ENCODE measurements at regions not wholly inside any gene's neighbourhood (a gene's known extent, or its start where the extent isn't known, plus 50 kb on each side); places are given as distances from the start of the nearest gene placed in this dataset.

- DNase-seq, result no peak
Measured at GRCh38 chr4:117447925-117448324, 362.5 kb upstream of the TRAM1L1 start.

DNA sequence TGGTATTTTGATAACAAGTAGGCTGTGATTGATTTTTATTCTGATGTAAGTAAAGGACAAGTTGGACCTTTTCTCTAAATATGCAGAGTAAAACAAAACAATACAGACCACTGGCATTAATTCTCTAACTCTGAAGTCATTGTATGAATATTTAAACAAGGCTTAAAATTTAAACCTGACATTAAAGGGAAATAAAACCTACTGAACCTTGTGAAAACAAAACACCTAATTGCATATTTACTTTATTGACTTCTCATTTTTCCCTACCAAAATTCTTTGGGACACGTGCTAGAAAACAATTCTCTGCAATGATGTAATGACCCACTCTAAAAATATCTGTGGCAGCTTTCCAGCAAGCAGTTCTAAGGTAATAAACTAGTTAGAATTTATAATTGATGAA is 369.7 kb upstream of the TRAM1L1 start:
- peak; percentile 23 for DNase-seq

GRCh38 chr4:117466388-117466787 is 381.0 kb upstream of the TRAM1L1 start:
- peak; percentile 1 for DNase-seq

GRCh38 chr4:117467404-117467803 is 382.0 kb upstream of the TRAM1L1 start:
- DNase-seq, result no peak

DNA sequence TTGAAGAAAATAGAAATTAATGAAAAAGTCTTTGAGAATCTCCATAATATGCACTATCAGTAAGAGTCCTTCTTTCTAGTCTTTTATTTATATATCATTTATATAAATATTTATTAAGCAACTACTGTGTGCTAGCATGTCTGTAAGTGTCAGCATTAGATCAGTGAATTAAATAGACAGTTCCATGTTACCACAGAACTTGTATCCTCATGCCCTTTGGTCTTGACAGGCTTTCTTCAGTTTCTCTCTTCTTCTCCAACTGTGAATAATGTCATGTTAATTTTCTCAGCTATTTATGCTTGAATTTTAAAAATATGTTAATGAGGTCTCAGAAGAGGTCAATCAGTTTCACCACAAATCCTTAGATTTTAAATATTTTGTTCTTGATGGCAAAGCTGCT is 389.6 kb upstream of the TRAM1L1 start:
- DNase-seq, result no peak

DNA sequence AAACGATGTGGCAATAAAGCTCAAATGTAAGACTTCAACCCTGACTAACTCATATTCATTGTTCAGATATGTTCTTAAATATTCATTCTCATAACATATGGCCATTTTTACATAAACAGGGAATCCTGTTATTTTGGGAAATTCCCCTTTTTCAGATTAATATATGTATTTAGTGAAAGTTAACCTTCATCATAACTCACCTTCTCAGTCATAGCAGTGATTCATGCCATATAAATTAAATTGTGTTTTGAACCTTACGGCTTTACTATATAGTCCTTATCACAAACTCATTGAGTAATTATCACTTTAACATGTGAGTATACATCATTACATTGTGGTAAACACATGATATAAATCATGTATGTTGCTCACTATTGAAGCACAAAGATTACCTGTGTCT is 392.5 kb upstream of the TRAM1L1 start:
- DNase-seq, result no peak

GRCh38 chr4:117478702-117479101 is 393.3 kb upstream of the TRAM1L1 start:
- DNase-seq, result peak; percentile 4

DNA sequence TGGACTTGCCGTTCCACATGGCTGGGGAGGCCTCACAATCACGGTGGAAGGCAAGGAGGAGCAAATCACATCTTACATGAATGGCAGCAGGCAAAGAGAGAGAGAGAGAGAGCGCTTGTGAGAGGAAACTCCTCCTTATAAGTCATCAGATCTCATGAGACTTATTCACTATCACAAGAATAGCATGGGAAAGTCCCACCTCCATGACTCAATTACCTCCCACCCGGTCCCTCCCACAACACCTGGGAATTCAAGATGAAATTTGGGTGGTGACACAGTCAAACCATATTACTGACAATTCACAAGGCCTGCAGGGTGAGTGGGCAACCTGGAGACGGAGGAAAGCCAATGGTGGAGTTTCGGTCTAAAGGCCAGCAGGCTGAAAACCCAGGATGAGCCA is 394.3 kb upstream of the TRAM1L1 start:
- DNase-seq, result no peak

DNA sequence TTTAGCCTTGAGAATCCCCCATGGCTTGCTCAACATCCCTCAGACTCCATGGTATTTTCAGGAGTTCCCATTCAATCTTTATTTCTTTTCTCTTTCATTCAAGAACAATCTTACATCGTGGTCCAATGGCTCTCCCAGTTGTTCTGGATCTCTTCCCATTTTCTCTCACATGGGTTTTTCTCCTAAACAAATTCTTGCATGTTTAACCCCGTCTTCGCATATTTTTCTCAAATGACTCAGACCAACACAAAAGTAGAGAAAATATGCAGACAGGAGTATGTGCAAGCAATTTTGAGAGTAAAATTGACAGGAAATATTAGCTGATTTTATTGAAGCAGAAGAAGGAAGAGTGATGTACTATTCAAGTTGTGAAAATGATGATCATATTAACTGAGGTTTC is 396.4 kb upstream of the TRAM1L1 start:
- no peak for DNase-seq

GRCh38 chr4:117488692-117489091 is 403.3 kb upstream of the TRAM1L1 start:
- no peak for DNase-seq

- DNase-seq, result no peak
Measured at GRCh38 chr4:117489107-117489506, 403.7 kb upstream of the TRAM1L1 start.

GRCh38 chr4:117491516-117491915 is 406.1 kb upstream of the TRAM1L1 start:
- DNase-seq, result peak; percentile 90

- no peak for DNase-seq
Measured at GRCh38 chr4:117495802-117496201, 410.4 kb upstream of the TRAM1L1 start.

GRCh38 chr4:117512414-117512813 is 427.0 kb upstream of the TRAM1L1 start:
- peak; percentile 69 for DNase-seq

DNA sequence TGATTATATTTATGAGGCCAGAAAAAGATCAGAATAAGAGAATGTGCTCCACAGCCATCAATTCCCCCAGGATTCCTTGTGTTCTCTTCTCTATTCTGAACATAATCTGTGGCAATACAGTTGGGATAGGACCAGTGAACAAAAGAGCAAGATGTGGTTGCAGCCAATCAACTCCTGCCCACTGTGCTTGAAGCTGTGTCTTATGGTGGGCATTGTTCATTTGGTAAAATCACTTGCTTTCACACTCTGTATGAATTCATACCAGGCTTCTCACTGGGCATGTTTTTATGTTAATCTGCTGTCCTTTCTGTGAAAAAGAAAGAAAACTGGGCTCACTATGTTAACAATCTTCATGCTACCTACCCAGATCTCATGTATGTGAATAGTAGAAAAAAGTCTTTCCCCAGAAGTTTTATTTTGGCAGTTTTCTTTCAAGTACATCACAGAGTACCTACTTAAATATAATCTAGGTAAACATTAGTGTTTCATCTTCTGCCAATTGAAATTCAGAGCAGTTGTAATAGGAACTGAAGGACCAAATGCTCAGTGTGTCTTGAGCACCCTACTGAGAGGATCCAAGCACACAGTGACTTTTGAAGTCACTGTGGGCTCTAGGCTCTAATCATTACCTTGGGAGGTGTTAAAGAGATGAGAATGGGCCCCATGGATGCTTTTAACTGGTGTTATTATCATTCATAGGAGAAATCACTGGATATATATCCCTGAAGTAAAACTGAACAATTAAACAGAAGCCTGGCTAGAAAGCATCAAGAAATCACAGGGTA is 429.2 kb upstream of the TRAM1L1 start:
- DNase-seq, result peak; percentile 66

DNA sequence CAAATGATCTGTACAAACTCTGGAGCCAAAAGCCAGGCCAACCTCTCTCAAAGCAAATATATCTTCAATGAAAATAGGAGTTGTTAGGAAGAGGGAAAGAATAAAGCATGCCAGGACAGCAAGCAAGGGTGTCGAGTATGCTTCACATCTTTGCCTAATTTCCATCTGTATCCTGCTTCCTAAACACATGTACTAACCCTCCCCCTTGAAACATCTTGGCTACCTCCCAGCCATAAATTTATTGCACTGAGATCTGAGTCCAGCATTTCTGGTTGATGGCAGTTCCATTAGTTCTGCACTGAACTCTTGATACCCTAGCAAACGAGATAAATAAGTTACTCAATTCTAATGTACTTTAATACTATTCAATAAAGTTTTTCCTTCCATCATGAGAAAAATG is 430.5 kb upstream of the TRAM1L1 start:
- no peak for DNase-seq

GRCh38 chr4:117527601-117528000 is 442.2 kb upstream of the TRAM1L1 start:
- no peak for DNase-seq

- peak; percentile 28 for DNase-seq
Measured at GRCh38 chr4:117529401-117529800, 444.0 kb upstream of the TRAM1L1 start.

- DNase-seq, result no peak
Measured at GRCh38 chr4:117533501-117533900, 448.1 kb upstream of the TRAM1L1 start.

GRCh38 chr4:117545039-117545438 is 459.7 kb upstream of the TRAM1L1 start:
- no peak for DNase-seq

DNA sequence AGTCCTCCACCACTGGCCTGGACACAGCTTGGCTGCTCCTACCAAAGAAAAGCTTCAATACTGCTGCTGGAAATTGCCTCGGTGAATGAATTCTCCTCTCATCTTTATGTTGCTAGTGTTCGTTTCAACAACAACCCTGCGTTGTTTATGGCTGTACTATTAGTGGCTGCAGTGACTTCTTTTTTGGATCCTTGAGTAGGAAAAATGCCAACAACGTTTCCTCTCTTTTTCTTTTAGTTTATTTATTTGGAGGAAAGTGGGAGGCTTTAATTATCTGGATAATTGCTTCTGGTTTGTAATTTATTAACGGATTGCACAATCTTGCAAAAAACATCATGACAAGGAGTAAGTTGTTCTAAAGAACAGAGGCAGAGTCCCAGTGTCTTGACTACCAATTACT is 464.1 kb upstream of the TRAM1L1 start:
- no peak for DNase-seq

DNA sequence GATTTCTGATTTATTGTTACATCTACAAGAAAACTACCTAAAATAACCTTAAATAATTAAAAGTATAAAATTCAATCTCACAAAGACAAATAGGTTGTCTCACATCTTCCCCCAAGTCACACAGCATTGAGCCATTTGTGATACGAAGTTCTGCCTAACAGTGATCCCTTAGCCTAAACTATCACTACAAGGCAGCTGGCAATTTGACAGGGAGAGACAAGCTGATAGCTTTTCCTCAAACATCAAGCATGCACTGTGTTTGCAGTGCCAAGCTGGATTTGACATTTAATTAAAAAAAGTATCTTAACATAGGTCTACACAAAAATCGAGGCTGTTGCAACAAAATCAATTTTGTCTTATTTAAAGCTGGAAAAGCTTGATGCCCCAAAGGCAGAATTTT is 464.7 kb upstream of the TRAM1L1 start:
- peak; percentile 7 for DNase-seq

DNA sequence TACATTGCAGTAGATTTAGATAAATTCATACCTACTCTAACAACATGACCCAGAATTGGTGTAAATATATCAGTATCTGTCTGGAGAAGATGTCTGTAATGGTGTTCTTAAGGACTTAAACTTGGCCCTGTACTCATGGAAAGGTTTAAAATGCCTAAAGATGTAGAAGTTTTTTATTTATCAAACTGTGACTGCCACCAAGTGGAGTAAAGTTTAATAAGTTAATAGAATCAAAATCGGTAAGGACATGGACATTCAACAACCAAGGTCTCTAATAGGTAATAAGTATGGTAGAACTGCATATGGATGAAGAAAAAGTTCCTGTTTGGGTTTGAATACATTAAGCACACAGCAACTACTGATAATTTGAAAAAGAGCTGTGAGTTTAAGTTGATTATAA is 474.0 kb upstream of the NDST3 start:
- peak; percentile 38 for DNase-seq

GRCh38 chr4:117574085-117574484 is 460.2 kb upstream of the NDST3 start:
- DNase-seq, result no peak

- no peak for DNase-seq
Measured at GRCh38 chr4:117575850-117576249, 458.4 kb upstream of the NDST3 start.
